H1 (cell line): ENCODE measurements at regions not wholly inside any gene's neighbourhood (a gene's known extent, or its start where the extent isn't known, plus 50 kb on each side); places are given as distances from the start of the nearest gene placed in this dataset.

Experiments
- CHD7 ChIP-seq: fragments of 300-600 bp; sonication (generic); IDR thresholded peaks from 2 replicates; pipeline ENCODE4 v1.7.1; 2012; ENCODE audit warnings: low read length, moderate library complexity, mild to moderate bottlenecking, inconsistent platforms; ENCODE audit not compliant: insufficient replicate concordance
- CTCF ChIP-seq, 3 experiments: IDR thresholded peaks; 1 replicate in 2 of 3; 2 replicates in 1 of 3; pipeline versions ENCODE4 v1.5.1 to v1.6.1; 2011; ENCODE audit warnings: low read length in 3 of 3, mild to moderate bottlenecking in 3 of 3, inconsistent platforms in 2 of 3, low read depth in 1 of 3, moderate library complexity in 1 of 3; ENCODE audit not compliant: insufficient read depth in 1 of 3; ENCODE audit errors: control extremely low read depth in 1 of 3
- EP300 ChIP-seq, 2 experiments: IDR thresholded peaks; 1 replicate in 1 of 2; 2 replicates in 1 of 2; pipeline ENCODE4 v1.6.1; 2011 to 2012; ENCODE audit warnings: low read depth in 2 of 2, low read length in 2 of 2, mild to moderate bottlenecking in 2 of 2, borderline replicate concordance in 1 of 2, inconsistent platforms in 1 of 2, moderate library complexity in 1 of 2
- EZH2 ChIP-seq: fragments of 200-600 bp; sonication (generic); IDR thresholded peaks from 2 replicates; pipeline ENCODE4 v1.7.1; 2012; ENCODE audit warnings: low read depth, mild to moderate bottlenecking, moderate library complexity, low read length, inconsistent platforms; ENCODE audit not compliant: severe bottlenecking
- JUN ChIP-seq: IDR thresholded peaks from 2 replicates; pipeline ENCODE4 v1.6.1; 2011; ENCODE audit warnings: low read depth, mild to moderate bottlenecking, improper control_type of control experiment, low read length
- MAX ChIP-seq: IDR thresholded peaks from 2 replicates; pipeline ENCODE4 v1.6.1; 2012; ENCODE audit warnings: inconsistent platforms
- POLR2AphosphoS5 ChIP-seq: IDR thresholded peaks from 2 replicates; pipeline ENCODE4 v1.6.1; 2011; ENCODE audit warnings: low read depth, low read length

GRCh38 chrX:25198891-25199290, 183.1 kb upstream of the ARX start (continued):
- TF ChIP-seq CHD7 (no peak), POLR2AphosphoS5 (no peak), CTCF (IDR thresholded peaks at IDR 0.05; ENCODE audit: control extremely low read depth in 1 of 3, insufficient read depth in 1 of 3, low read depth in 1 of 3, low read length in 3 of 3) (no peak), EZH2 (no peak), EP300 (IDR thresholded peaks at IDR 0.05; ENCODE audit: borderline replicate concordance in 1 of 2, low read depth in 2 of 2, low read length in 2 of 2) (no peak), MAX (no peak), JUN (no peak)
